Esophagus muscularis mucosa (tissue), 4 donors: ENCODE measurements at regions not wholly inside any gene's neighbourhood (a gene's known extent, or its start where the extent isn't known, plus 50 kb on each side); places are given as distances from the start of the nearest gene placed in this dataset.

Experiments used
- DNase-seq: peaks from one replicate; pipeline ENCODE4 v3.0.0-alpha.2; 2017; ENCODE audit errors: extremely low spot score
- H3K27ac ChIP-seq, 4 donors: fragments of 200-600 bp; sonication (generic); replicated peaks in 1 of 4; 1 replicate in 3 of 4; 2 replicates in 1 of 4; pipeline ENCODE4 v1.5.1; 2016 to 2019; ENCODE audit warnings: mild to moderate bottlenecking in 1 of 4
- H3K27me3 ChIP-seq, 4 donors: fragments of 200-600 bp; sonication (generic); one replicate each; pipeline versions ENCODE4 v1.5.1 to v1.6.0; 2016 to 2019
- H3K36me3 ChIP-seq, 4 donors: fragments of 200-600 bp; sonication (generic); one replicate each; pipeline ENCODE4 v1.5.1; 2016 to 2019
- H3K4me1 ChIP-seq, 4 donors: fragments of 200-600 bp; sonication (generic); one replicate each; pipeline ENCODE4 v1.5.1; 2016 to 2019
- H3K4me3 ChIP-seq, 4 donors: fragments of 200-600 bp; sonication (generic); 1 replicate in 2 of 4; 2 replicates in 2 of 4; pipeline ENCODE4 v1.5.1; 2016 to 2019; ENCODE audit warnings: mild to moderate bottlenecking in 4 of 4, moderate library complexity in 1 of 4
- H3K9me3 ChIP-seq, 4 donors: fragments of 200-600 bp; sonication (generic); 1 replicate in 3 of 4; 2 replicates in 1 of 4; pipeline ENCODE4 v1.5.1; 2016 to 2019
- EP300 ChIP-seq: sonication (generic); formaldehyde crosslinking; IDR thresholded peaks from one replicate; pipeline ENCODE4 v1.6.1; 2017; ENCODE audit warnings: antibody characterized with exemption
- POLR2A ChIP-seq: fragments of 450-650 bp; IDR thresholded peaks from one replicate; pipeline ENCODE4 v1.6.1; 2017; ENCODE audit warnings: antibody characterized with exemption, moderate library complexity, mild to moderate bottlenecking, low read depth
- POLR2AphosphoS5 ChIP-seq, 2 donors: sonication (generic); formaldehyde crosslinking; IDR thresholded peaks; one replicate each; pipeline ENCODE4 v1.6.1; 2017; ENCODE audit warnings: antibody characterized with exemption in 2 of 2
- WGBS: methylation state at CpG from one replicate; pipeline ENCODE4 v1.1.5; 2018; 5-methylcytosine and 5-hydroxymethylcytosine counted together
- intact Hi-C: fragments of 100-400 bp; cut with DNase I; formaldehyde crosslinking; loops from one replicate; pipeline ENCODE4 v1.15.1; 2023
- TF ChIP-seq, protein P1 (sequence below), 3 experiments: fragments of 200-600 bp in 2 of 3; fragments of 450-650 bp in 1 of 3; sonication (generic) in 2 of 3; IDR thresholded peaks; one replicate each; pipeline ENCODE4 v1.5.1; 2017 to 2019; ENCODE audit warnings: antibody characterized with exemption in 3 of 3, mild to moderate bottlenecking in 2 of 3, moderate library complexity in 1 of 3

DNA sequence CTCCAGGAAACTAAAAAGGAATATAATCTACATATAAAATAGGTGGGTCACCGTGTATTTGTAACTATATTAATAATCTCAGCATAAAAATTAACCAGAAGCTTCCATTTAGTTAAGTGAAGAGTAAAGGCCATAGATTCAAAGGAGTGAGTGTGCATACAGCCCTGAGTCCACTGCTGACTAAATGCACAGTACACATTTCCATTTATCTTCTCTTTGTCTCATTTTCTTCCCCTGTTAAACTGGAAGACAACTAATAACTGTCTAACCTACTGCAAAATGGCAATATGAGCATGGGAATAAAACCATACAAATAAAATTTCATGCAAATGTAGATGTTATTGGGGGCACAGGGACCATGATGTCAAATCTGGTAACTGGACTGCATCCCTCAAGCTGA is 59.9 kb upstream of the DAB2 start:
- WGBS = 63% methylated on average over 1 of the region's 1 CpG
- H3K9me3 ChIP-seq = no peaks in the 10 kb centered on the region
- H3K4me3 ChIP-seq = no peak overlapping the region
- no peak for DNase-seq
- no peak overlapping the region for H3K27ac ChIP-seq
- intact Hi-C loops = no loop called here
- TF ChIP-seq POLR2A (no peak), POLR2AphosphoS5 (IDR thresholded peaks at IDR 0.05) (no peak), EP300 (no peak)
- TF ChIP-seq, protein P1, sequence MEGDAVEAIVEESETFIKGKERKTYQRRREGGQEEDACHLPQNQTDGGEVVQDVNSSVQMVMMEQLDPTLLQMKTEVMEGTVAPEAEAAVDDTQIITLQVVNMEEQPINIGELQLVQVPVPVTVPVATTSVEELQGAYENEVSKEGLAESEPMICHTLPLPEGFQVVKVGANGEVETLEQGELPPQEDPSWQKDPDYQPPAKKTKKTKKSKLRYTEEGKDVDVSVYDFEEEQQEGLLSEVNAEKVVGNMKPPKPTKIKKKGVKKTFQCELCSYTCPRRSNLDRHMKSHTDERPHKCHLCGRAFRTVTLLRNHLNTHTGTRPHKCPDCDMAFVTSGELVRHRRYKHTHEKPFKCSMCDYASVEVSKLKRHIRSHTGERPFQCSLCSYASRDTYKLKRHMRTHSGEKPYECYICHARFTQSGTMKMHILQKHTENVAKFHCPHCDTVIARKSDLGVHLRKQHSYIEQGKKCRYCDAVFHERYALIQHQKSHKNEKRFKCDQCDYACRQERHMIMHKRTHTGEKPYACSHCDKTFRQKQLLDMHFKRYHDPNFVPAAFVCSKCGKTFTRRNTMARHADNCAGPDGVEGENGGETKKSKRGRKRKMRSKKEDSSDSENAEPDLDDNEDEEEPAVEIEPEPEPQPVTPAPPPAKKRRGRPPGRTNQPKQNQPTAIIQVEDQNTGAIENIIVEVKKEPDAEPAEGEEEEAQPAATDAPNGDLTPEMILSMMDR (IDR thresholded peaks at IDR 0.05) = no peak
- H3K4me1 ChIP-seq = peaks cover 0 to 22% (median 19%) of the 10 kb centered on the region in 4 donors
- H3K27me3 ChIP-seq = no peaks in the 10 kb centered on the region
- H3K36me3 ChIP-seq = no peaks in the 10 kb centered on the region

DNA sequence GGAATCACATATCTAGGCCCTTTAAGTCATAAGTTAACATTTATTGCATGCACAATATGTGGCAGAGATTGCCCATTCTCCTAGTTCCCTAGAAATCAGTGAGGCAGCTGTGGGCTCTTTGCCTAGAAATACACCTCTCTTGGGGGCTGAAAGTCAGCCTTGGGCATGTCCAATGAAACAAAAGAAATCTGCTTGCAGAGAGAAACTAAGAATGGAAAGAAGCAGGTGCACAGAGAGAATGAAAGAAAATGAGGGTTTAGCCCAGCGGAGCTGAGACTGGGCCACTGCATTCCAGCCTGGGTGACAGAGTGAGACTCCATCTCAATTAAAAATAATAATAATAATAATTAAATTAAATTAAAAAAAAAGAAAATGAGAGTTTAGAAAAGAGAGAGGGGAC is 57.3 kb upstream of the DAB2 start:
- DNase-seq = no peak
- intact Hi-C loops = no loop called here
- H3K27me3 ChIP-seq = no peaks in the 10 kb centered on the region
- H3K4me3 ChIP-seq = no peak overlapping the region
- 100% methylated on average over 1 of the region's 1 CpG for WGBS
- H3K9me3 ChIP-seq = no peaks in the 10 kb centered on the region
- no peak overlapping the region for H3K27ac ChIP-seq
- H3K36me3 ChIP-seq = no peaks in the 10 kb centered on the region
- peaks cover 0 to 22% (median 19%) of the 10 kb centered on the region in 4 donors for H3K4me1 ChIP-seq
- TF ChIP-seq EP300 (no peak), POLR2AphosphoS5 (IDR thresholded peaks at IDR 0.05) (no peak), POLR2A (no peak)
- TF ChIP-seq, protein P1 (IDR thresholded peaks at IDR 0.05) = no peak

DNA sequence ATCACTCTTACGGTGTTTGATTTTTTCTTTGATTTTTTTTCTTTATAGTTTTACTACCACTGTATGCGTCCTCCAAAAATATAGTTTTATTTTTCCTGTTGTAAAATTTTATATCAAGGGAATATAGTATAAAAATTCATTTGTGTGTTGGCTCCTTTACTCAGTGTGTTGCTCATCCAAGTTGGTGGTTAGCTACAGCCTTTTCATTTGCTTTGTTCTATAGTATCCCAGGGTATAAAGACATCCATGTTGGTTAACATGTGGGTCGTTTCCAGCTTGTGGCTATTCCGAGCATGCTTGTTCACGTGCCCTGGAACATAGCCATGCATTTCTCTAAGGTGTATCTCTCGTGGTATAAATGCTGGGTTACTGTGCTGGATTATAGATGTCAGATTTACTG is 54.8 kb upstream of the DAB2 start:
- intact Hi-C loops = no loop called here
- no peaks in the 10 kb centered on the region for H3K36me3 ChIP-seq
- WGBS = 90% methylated on average over 6 of the region's 6 CpGs
- no peaks in the 10 kb centered on the region for H3K9me3 ChIP-seq
- DNase-seq = no peak
- peaks cover 0 to 16% (median 9%) of the 10 kb centered on the region in 4 donors for H3K4me1 ChIP-seq
- no peak overlapping the region for H3K27ac ChIP-seq
- TF ChIP-seq POLR2AphosphoS5 (IDR thresholded peaks at IDR 0.05) (no peak), EP300 (no peak), POLR2A (no peak)
- TF ChIP-seq, protein P1 (IDR thresholded peaks at IDR 0.05) = no peak
- H3K27me3 ChIP-seq = no peaks in the 10 kb centered on the region
- H3K4me3 ChIP-seq = no peak overlapping the region

DNA sequence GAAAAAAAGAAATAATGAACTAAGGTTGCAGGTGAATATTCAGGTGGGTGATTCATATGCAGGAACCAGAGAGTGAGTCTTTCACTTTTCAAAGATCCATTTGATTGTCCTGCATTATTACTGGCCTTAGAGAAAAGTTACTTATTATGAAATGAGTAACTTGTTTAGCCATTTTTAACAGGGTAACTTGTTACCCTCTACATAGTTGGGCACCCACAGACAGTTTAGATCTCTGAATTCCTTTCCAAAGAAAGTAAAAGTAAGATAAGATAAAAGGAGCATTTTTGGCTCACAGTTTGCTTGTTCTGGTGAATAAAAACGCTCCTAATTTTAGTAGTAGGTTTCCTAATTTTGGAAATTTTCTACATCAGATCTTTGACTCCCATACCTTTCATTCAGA is 54.1 kb upstream of the DAB2 start:
- WGBS = 3% methylated on average over 1 of the region's 1 CpG
- intact Hi-C loops = no loop called here
- Histone ChIP-seq H3K36me3 (no peaks in the 10 kb centered on the region), H3K4me3 (no peak overlapping the region), H3K4me1 (peaks cover 0 to 11% (median 5%) of the 10 kb centered on the region in 4 donors), H3K27me3 (no peaks in the 10 kb centered on the region), H3K27ac (no peak overlapping the region), H3K9me3 (no peaks in the 10 kb centered on the region)
- no peak for DNase-seq
- TF ChIP-seq POLR2AphosphoS5 (IDR thresholded peaks at IDR 0.05) = no peak
- TF ChIP-seq EP300 = no peak
- TF ChIP-seq, protein P1 (IDR thresholded peaks at IDR 0.05) = no peak
- no peak for TF ChIP-seq POLR2A

DNA sequence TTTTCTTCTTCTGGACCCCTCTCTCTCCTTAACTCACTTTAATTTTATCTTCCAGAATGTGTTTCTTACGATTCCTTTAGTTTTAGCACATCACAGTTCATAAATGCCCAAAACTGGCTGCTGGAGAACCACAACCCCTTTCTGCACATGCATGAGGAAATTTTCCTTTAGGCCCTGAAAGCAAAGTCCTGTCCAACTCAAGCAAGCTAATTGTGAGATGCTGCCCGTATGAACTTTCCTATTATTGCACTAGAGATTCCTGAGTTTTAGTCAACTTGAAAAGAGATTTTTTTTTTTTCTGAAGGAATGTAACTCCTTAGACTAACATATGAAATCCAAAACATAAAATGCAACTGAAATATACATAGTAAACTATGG is 52.1 kb upstream of the DAB2 start:
- TF ChIP-seq POLR2A (no peak), POLR2AphosphoS5 (IDR thresholded peaks at IDR 0.05) (no peak), EP300 (no peak)
- TF ChIP-seq, protein P1 (IDR thresholded peaks at IDR 0.05) = no peak
- Histone ChIP-seq H3K4me1 (peaks cover 0 to 16% (median 5%) of the 10 kb centered on the region in 4 donors), H3K27me3 (no peaks in the 10 kb centered on the region), H3K27ac (no peak overlapping the region), H3K36me3 (no peaks in the 10 kb centered on the region), H3K9me3 (no peaks in the 10 kb centered on the region), H3K4me3 (no peak overlapping the region)
- intact Hi-C loops = no loop called here
- 86% methylated on average over 2 of the region's 2 CpGs for WGBS
- DNase-seq = no peak
